Epithelial cell of esophagus (primary cell): ENCODE measurements at regions not wholly inside any gene's neighbourhood (a gene's known extent, or its start where the extent isn't known, plus 50 kb on each side); places are given as distances from the start of the nearest gene placed in this dataset.

ENCODE experiments used
- DNase-seq: peaks from one replicate; pipeline ENCODE4 v3.0.0; 2010; ENCODE audit warnings: low read depth
- H3K4me3 ChIP-seq: 2 replicates; pipeline ENCODE4 v1.5.1; 2011; ENCODE audit warnings: mild to moderate bottlenecking, low read length, control low read depth
- TF ChIP-seq, protein P1 (sequence below): IDR thresholded peaks from 2 replicates; pipeline ENCODE4 v1.5.1; 2011; ENCODE audit warnings: low read depth, mild to moderate bottlenecking, low read length, control low read depth, inconsistent platforms; ENCODE audit not compliant: insufficient read depth; ENCODE audit errors: missing control alignments

DNA sequence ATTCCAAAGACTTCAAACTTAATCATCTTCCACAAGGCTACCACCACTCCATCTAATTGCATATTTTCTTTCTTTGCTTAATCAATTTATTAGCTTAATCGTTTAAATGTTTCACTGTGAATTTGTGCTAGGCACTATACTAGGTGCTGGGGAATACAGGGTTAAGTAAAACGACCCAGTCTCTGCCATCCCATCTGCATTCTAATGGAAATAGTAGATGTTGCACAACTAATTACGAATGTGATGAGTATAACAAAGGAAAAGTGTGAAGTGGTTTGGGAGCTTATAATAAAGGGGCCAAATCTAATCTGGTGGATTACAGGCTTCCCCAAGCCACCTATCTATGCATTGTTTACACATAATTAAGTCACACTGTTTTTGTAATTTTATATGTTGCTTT is 147.1 kb downstream of the FAM181B start:
- TF ChIP-seq, protein P1, sequence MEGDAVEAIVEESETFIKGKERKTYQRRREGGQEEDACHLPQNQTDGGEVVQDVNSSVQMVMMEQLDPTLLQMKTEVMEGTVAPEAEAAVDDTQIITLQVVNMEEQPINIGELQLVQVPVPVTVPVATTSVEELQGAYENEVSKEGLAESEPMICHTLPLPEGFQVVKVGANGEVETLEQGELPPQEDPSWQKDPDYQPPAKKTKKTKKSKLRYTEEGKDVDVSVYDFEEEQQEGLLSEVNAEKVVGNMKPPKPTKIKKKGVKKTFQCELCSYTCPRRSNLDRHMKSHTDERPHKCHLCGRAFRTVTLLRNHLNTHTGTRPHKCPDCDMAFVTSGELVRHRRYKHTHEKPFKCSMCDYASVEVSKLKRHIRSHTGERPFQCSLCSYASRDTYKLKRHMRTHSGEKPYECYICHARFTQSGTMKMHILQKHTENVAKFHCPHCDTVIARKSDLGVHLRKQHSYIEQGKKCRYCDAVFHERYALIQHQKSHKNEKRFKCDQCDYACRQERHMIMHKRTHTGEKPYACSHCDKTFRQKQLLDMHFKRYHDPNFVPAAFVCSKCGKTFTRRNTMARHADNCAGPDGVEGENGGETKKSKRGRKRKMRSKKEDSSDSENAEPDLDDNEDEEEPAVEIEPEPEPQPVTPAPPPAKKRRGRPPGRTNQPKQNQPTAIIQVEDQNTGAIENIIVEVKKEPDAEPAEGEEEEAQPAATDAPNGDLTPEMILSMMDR = no peak
- H3K4me3 ChIP-seq = no peak overlapping the region
- no peak for DNase-seq

GRCh38 chr11:82577246-82577645 is 156.4 kb downstream of the FAM181B start:
- DNase-seq = no peak
- TF ChIP-seq, protein P1 = no peak
- H3K4me3 ChIP-seq = no peak overlapping the region

DNA sequence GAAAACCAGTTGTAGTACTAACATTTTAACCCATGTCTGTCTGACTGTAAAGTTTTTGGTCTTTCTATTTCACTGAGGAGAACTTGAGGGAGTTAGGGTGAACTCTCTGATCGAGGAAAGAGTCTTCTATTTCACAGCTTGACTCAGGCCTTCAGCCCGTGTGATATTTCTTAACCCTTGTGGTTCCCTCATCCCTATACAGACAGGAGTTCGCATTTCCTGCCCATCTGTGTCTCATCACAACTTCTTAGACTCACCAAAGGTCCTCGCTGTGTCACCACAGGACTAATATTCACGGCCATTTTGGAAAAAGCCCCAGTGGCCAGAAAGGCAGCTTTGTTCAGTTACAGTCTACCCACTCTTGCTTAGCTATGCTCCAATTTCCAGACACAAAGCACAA is 172.8 kb downstream of the FAM181B start:
- TF ChIP-seq, protein P1 = no peak
- DNase-seq = no peak
- H3K4me3 ChIP-seq = no peak overlapping the region

GRCh38 chr11:82559609-82560008 is 174.1 kb downstream of the FAM181B start:
- TF ChIP-seq, protein P1 = no peak
- DNase-seq = no peak
- H3K4me3 ChIP-seq = no peak overlapping the region

DNA sequence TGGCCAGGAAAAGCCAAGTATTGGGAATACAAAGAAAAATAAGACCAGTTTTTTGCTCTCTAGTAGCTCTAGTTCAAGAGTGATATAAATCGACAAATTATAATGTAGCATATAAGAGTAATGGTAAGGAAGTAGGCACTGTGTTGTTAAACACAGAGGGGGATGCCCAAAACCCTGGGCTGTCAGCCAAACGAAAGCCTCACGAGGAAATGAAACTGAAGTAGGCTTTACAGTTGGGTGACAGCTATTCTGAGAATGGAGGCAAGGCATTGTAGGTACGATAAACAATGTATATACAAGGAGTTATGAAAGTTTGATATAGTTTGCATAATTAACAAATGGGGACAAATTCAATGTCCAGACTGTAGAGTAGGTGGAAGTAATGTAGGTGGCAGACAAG is 176.4 kb downstream of the FAM181B start:
- DNase-seq = no peak
- TF ChIP-seq, protein P1 = no peak
- H3K4me3 ChIP-seq = no peak overlapping the region

GRCh38 chr11:82556210-82556609 is 177.5 kb downstream of the FAM181B start:
- no peak for DNase-seq
- no peak overlapping the region for H3K4me3 ChIP-seq
- TF ChIP-seq, protein P1 = no peak

DNA sequence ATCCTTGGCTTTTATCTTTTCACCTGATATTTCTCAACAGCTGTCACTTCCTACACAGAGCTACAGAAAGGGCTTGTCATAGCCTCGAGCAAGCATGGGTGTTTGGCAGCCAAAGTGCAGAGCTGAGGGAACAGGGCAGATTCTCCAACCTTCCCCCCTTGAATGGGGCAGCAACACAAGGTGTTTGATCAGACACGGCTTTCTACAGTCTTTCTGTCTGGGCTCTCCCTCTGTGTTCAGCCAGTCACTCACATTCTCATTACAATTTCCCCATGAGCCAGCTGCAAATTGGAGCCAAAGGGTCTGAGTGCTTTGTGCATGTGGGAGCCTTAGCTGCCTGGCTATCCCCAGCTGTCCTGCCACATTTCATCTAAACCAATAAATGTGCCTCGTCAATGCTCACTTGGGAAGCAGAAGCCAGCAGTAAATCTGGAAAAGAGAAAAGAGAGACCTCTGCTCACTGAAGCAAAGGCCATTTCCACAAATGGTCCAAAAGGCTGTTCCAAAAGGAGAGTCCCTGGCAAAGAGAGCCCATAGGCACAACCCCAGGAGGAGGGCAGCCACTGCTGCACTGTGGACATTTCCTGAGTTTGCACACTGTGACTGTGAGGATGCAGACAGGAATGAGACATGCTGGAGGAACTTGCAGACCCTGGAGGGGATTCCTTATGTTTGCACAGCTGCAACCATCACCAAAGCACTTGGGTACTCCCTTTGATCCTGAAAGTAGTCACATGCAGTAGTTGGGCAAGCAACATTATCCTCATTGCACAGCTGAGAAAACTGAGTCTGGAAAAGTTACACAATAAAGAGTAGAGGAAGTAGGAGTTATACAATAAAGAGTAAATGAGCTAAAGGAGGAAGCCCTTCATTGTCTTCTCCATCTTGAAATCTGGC is 186.8 kb downstream of the FAM181B start:
- TF ChIP-seq, protein P1 = no peak
- H3K4me3 ChIP-seq = no peak overlapping the region
- DNase-seq = peak; percentile 56
